ENCODE measurements at regions not wholly inside any gene's neighbourhood (a gene's known extent, or its start where the extent isn't known, plus 50 kb on each side); places are given as distances from the start of the nearest gene placed in this dataset.

DNA sequence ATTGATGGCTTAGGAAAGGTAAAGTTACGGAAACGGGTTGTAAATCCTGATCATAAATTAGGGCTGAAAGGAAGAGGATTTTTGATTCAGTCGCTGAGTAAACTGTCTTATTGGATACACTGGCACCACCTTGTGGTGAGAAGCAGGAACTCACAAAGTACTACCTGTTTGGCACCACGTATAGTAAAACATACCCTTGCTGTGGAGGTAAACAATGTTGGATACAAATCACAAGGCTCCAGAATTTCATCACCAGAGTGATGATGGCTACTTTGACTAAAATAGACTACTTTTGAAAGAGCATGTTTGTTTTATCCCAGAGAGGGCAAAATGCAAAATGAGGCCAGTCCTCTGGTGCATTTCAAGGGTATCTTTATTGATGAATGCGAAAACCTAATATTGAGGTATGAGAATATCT lies 216.9 kb downstream of the IGSF11 start:
- DNase-seq, result no peak

- no peak for DNase-seq
These were observed 216.3 kb downstream of the IGSF11 start for GRCh38 chr3:118818386-118818785.

- no peak for DNase-seq
These were observed 211.0 kb downstream of the IGSF11 start for GRCh38 chr3:118823626-118824025.

GRCh38 chr3:118827446-118827845 lies 207.2 kb downstream of the IGSF11 start:
- DNase-seq, result no peak

- no peak for DNase-seq
These were observed 206.3 kb downstream of the IGSF11 start for GRCh38 chr3:118828351-118828750.

- DNase-seq, result no peak
These were observed 201.6 kb downstream of the IGSF11 start for GRCh38 chr3:118833075-118833474.

DNA sequence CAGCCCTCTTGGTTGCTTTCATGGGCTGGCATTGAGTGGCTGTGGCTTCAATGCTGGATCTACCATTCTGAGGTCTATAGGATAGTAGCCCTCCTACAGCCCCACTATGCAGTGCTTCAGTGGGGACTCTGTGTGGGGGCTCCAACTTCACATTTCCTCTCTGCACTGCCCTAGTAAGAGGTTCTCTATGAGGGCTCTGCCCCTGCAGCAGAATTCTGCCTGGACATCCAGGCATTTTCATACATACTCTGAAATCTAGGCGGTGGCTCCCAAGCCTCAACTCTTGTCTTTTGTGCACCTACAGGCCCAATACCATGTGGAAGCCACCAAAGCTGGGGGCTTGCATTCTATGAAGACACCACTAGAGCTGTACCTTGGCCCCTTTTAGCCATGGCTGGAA lies 195.8 kb downstream of the IGSF11 start:
- DNase-seq, result no peak

DNA sequence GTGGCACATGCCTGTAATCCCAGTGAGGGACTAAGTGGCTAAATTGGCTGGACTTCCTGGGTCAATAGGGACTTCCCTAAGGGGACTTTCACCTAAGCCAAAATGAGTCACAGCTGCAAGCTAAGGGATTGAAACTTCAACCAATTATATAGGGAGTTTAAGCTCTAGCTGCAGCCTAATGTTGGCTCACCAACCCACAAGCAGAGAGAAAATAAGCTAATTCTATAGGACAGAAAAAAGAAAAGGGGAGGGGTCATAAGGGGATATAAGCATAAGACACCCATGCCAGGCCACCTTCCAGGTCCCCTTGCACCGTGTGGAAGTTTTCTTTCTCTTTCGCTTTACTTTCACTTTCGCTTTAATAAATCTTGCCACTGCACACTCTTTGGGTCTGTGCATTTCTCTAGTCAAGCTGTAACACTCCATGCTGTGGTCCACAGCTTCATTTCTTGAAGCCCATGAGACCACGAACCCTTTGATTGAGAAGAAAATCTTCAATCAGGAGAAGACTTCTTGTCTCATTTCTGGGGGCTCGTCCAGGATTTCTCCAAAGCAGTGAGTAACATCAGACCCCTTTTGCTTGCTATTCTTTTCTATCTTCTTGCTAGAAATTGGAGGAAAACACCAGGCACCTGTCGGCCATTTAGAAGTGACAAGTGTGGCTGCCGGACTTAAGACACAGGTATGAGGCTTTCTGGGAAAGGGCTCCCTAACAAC lies 192.3 kb downstream of the IGSF11 start:
- DNase-seq, result no peak

DNA sequence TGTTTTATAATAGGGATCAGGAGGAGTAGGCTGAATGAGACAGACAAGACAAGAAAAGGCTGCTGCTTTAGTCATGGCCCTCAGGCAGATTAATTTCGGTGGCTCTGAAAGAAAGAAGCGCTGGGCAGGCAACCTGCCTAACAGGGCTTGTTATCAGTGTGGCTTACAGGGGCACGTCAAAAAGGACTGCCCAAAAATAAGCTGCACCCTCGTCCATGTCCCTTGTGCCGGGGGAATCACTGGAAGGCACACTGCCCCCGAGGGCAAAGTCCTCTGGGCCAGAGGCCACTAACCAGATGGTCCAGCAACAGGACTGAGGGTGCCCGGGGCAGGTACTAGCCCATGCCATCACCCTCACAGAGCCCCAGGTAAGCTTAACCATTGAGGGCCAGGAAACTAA lies 188.5 kb downstream of the IGSF11 start:
- no peak for DNase-seq

Data from activated T-cell treated with anti-CD3 and anti-CD28 coated beads, Interleukin-2, amount 50 U/mL, for 1 hour (primary cell).